SKM-1 (cell line): ENCODE measurements at regions not wholly inside any gene's neighbourhood (a gene's known extent, or its start where the extent isn't known, plus 50 kb on each side); places are given as distances from the start of the nearest gene placed in this dataset.

Experiments
- DNase-seq: peaks from one replicate; lab custom pipeline; 2025; ENCODE audit not compliant: unreplicated experiment; lab: John Stamatoyannopoulos, UW

- no peak for DNase-seq
These were observed 830.6 kb downstream of the SLC4A3 start for GRCh38 chr2:220458051-220458450.

- DNase-seq = no peak
These were observed 833.0 kb downstream of the SLC4A3 start for GRCh38 chr2:220460257-220460985.

GRCh38 chr2:220463876-220464275 is 836.4 kb downstream of the SLC4A3 start:
- no peak for DNase-seq

GRCh38 chr2:220465700-220466099 is 838.3 kb downstream of the SLC4A3 start:
- DNase-seq = no peak

- DNase-seq = no peak
These were observed 838.8 kb downstream of the SLC4A3 start for GRCh38 chr2:220466251-220466691.

- no peak for DNase-seq
These were observed 841.8 kb downstream of the SLC4A3 start for GRCh38 chr2:220469201-220469600.

GRCh38 chr2:220473611-220474010 is 846.2 kb downstream of the SLC4A3 start:
- no peak for DNase-seq

GRCh38 chr2:220476877-220477276 is 849.4 kb downstream of the SLC4A3 start:
- DNase-seq = no peak

- DNase-seq = no peak
These were observed 851.1 kb downstream of the SLC4A3 start for GRCh38 chr2:220478305-220479058.

GRCh38 chr2:220482716-220483115 is 855.3 kb downstream of the SLC4A3 start:
- DNase-seq = no peak

GRCh38 chr2:220489121-220489520 is 861.7 kb downstream of the SLC4A3 start:
- DNase-seq = no peak

GRCh38 chr2:220491670-220492069 is 864.2 kb downstream of the SLC4A3 start:
- no peak for DNase-seq

- no peak for DNase-seq
These were observed 866.6 kb downstream of the SLC4A3 start for GRCh38 chr2:220493871-220494525.

GRCh38 chr2:220496513-220496912 is 869.1 kb downstream of the SLC4A3 start:
- no peak for DNase-seq

GRCh38 chr2:220499225-220499624 is 871.8 kb downstream of the SLC4A3 start:
- DNase-seq = no peak

- no peak for DNase-seq
These were observed 875.1 kb downstream of the SLC4A3 start for GRCh38 chr2:220502539-220502938.

- DNase-seq = no peak
These were observed 876.0 kb downstream of the SLC4A3 start for GRCh38 chr2:220503431-220503830.

- no peak for DNase-seq
These were observed 877.6 kb downstream of the SLC4A3 start for GRCh38 chr2:220504938-220505503.

- DNase-seq = no peak
These were observed 879.0 kb downstream of the SLC4A3 start for GRCh38 chr2:220506466-220506865.

- no peak for DNase-seq
These were observed 881.8 kb downstream of the SLC4A3 start for GRCh38 chr2:220509096-220509757.

- no peak for DNase-seq
These were observed 882.5 kb downstream of the SLC4A3 start for GRCh38 chr2:220509966-220510365.
